Heart right ventricle (tissue), 16 donors: ENCODE measurements at regions not wholly inside any gene's neighbourhood (a gene's known extent, or its start where the extent isn't known, plus 50 kb on each side); places are given as distances from the start of the nearest gene placed in this dataset.
A peak's percentile ranks its signal among the peaks of the same experiment; 100 is the strongest.
"Not testable (repeated sequence)": the region's sequence is repeated elsewhere in the genome, so short reads cannot be mapped to it uniquely, and the experiment has no call there.

ENCODE experiments used
- ATAC-seq, 8 donors: fragments of 200-7000 bp; cut with Tn5 transposase; one replicate each; pipeline ENCODE4 v1.9.1; 2020; ENCODE audit warnings: mild to moderate bottlenecking in 8 of 8, moderate library complexity in 8 of 8, moderate number of reproducible peaks in 1 of 8
- DNase-seq, 2 donors: peaks; one replicate each; pipeline ENCODE4 v3.0.0-alpha.2; 2020
- H3K27ac ChIP-seq, 10 donors: fragments of 200-600 bp; sonication (generic) in 2 of 10; one replicate each; pipeline versions ENCODE4 v1.5.0 to v1.8.0; 2020 to 2022; ENCODE audit warnings: mild to moderate bottlenecking in 3 of 10
- H3K27me3 ChIP-seq, 7 donors: fragments of 200-600 bp; one replicate each; pipeline ENCODE4 v1.8.0; 2021 to 2022; ENCODE audit warnings: mild to moderate bottlenecking in 2 of 7
- H3K36me3 ChIP-seq, 9 donors: fragments of 200-600 bp; sonication (generic) in 1 of 9; one replicate each; pipeline versions ENCODE4 v1.5.0 to v1.8.0; 2020 to 2022; ENCODE audit warnings: mild to moderate bottlenecking in 2 of 9
- H3K4me1 ChIP-seq, 9 donors: fragments of 200-600 bp; sonication (generic) in 1 of 9; one replicate each; pipeline versions ENCODE4 v1.5.0 to v1.8.0; 2020 to 2022; ENCODE audit warnings: mild to moderate bottlenecking in 4 of 9
- H3K4me3 ChIP-seq, 10 donors: fragments of 200-600 bp; sonication (generic) in 2 of 10; one replicate each; pipeline versions ENCODE4 v1.5.0 to v1.8.0; 2020 to 2022; ENCODE audit warnings: mild to moderate bottlenecking in 7 of 10, moderate library complexity in 2 of 10
- H3K9me3 ChIP-seq, 11 donors: fragments of 200-600 bp in 10 of 11; sonication (generic) in 2 of 11; one replicate each; pipeline versions ENCODE4 v1.5.0 to v1.8.0; 2013 to 2022; ENCODE audit warnings: mild to moderate bottlenecking in 2 of 11, control low read depth in 1 of 11, moderate library complexity in 1 of 11
- WGBS, 2 donors: extraction: QIAGEN DNeasy Blood & Tissue Kit; methylation state at CpG; one replicate each; pipeline ENCODE4 v1.1.7; 2013; ENCODE audit warnings: inconsistent platforms in 1 of 2; 5-methylcytosine and 5-hydroxymethylcytosine counted together
- intact Hi-C, 10 donors: fragments of 100-400 bp; cut with DNase I; formaldehyde crosslinking; loops; one replicate each; pipeline versions ENCODE4 v1.11.1 to v1.14.2; 2022
- TF ChIP-seq, protein P1 (sequence below), 9 donors: fragments of 200-600 bp; sonication (generic) in 2 of 9; IDR thresholded peaks; one replicate each; pipeline versions ENCODE4 v1.5.0 to v1.8.0; 2021 to 2022; ENCODE audit warnings: antibody characterized with exemption in 9 of 9, mild to moderate bottlenecking in 5 of 9, moderate library complexity in 1 of 9
- donor health status: Arrhythmogenic right ventricular cardiomyopathy.
- donor health status: ischemic (EF 13 %, LVEDD 7.1; RV severe dilation, severe dysfunction).
- donor health status: healthy with polysubstance abuse.
- donor health status: DM: no; HTN: yes; CAD: no.
- donor health status: DM: no; HTN: no; CAD: no.
- donor health status: ischemic (EF 25% LVEDD 6.9; RV normal size, moderate dysfunction).
- donor health status: ischemic (EF 25% LVEDD 5.7; RV mildly dilated, moderate dysfunction).
- donor health status: healthy.
- donor health status: DM: yes; HTN: yes; CAD: no.
- donor health status: Ischemic cardiomyopathy.
- donor health status: ischemic (EF 35%, LVEDD 5.7; RV mildly dilated, moderate dysfunction).
- donor health status: nonischemic (EF 11% LVEDD 7.7; RV severe dilation, severe dysfunction).
- donor health status: DM: yes; HTN: yes; CAD: no.
- donor health status: PGD.
- donor health status: ischemic (EF 29% LVEDD 5.4; RV normal size, mild dysfunction).
- donor health status: nonischemic (EF 23%, LVEDD 6.1; RV moderate dilation, normal function).

DNA sequence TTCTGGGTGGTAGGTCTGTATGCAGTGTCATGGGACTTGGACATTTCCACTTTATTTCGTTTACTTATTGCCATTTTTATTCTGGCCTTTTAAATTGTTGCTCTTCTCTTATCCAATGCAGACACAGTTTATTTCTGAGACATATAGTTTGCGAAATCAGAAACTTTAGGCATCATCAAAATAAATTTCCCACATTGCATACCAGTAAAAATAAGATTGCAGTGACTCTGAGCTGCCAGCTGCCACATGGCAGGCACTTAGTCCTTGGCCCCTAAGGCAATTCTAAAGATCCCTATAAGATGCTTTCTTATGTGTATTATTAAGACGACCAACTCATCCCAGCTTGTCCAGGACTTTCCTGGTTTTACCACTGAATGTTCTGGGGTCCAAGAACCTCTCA, 81.8 kb upstream of the ANKRD1 start:
- TF ChIP-seq, protein P1, sequence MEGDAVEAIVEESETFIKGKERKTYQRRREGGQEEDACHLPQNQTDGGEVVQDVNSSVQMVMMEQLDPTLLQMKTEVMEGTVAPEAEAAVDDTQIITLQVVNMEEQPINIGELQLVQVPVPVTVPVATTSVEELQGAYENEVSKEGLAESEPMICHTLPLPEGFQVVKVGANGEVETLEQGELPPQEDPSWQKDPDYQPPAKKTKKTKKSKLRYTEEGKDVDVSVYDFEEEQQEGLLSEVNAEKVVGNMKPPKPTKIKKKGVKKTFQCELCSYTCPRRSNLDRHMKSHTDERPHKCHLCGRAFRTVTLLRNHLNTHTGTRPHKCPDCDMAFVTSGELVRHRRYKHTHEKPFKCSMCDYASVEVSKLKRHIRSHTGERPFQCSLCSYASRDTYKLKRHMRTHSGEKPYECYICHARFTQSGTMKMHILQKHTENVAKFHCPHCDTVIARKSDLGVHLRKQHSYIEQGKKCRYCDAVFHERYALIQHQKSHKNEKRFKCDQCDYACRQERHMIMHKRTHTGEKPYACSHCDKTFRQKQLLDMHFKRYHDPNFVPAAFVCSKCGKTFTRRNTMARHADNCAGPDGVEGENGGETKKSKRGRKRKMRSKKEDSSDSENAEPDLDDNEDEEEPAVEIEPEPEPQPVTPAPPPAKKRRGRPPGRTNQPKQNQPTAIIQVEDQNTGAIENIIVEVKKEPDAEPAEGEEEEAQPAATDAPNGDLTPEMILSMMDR (IDR thresholded peaks at IDR 0.05) = no peak
- no peak for ATAC-seq
- intact Hi-C loops = no loop called here

DNA sequence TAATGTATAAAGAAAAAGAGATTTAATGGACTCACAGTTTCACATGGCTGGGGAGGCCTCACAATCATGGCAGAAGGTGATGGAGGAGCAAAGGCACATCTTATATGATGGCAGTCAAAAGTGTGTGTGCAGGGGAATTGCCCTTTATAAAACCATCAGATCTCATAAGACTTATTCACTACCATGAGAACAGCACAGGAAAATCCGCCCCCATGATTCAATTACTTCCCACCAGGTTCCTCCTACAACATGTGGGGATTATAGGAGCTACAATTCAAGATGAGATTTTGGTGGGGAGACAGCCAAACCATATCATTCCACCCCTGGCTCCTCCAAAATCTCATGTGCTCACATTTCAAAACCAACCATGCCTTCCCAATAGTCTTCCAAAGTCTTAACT, 82.5 kb upstream of the ANKRD1 start:
- H3K27me3 ChIP-seq, DNase-seq, ATAC-seq, H3K9me3 ChIP-seq, H3K4me3 ChIP-seq, intact Hi-C loops, H3K27ac ChIP-seq, H3K36me3 ChIP-seq: not testable (repeated sequence)
- peaks cover 0 to 25% (median 13%) of the 10 kb centered on the region in 9 donors for H3K4me1 ChIP-seq
- WGBS, 2 donors = 79 to 93% methylated on average over 1 of the region's 1 CpG

More for the DNA sequence above, 81.8 kb upstream of the ANKRD1 start:
- H3K4me1 ChIP-seq = peaks cover 0 to 25% (median 13%) of the 10 kb centered on the region in 9 donors
- H3K36me3 ChIP-seq = no peaks in the 10 kb centered on the region
- H3K27ac ChIP-seq = no peak overlapping the region
- DNase-seq = no peak
- WGBS, 2 donors = 80 to 85% methylated on average over 3 of the region's 3 CpGs
- no peaks in the 10 kb centered on the region for H3K9me3 ChIP-seq
- no peak overlapping the region for H3K4me3 ChIP-seq
- no peaks in the 10 kb centered on the region for H3K27me3 ChIP-seq

DNA sequence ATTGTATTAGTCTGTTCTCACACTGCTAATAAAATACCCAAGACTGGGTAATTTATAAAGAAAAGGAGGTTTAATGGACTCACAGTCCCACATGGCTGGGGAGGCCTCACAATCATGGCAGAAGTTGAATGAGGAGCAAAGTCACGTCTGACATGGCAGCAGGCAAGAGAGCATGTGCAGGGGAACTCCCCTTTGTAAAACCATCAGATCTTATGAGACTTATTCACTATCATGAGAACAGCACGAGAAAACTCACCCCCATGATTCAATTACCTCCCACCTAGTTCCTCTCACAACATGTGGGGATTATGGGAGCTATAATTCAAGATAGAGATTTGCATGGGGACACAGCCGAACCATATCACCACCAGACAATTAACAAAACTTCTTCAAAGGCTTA, 84.4 kb upstream of the ANKRD1 start:
- intact Hi-C loops = loop anchor here in 3 of 10 donors (5.0 kb wide), 1 partner anchor 247 kb away; no protein-coding TSS in a partner anchor
- not testable (repeated sequence) for H3K27me3 ChIP-seq, H3K27ac ChIP-seq, H3K36me3 ChIP-seq, H3K9me3 ChIP-seq, DNase-seq, H3K4me3 ChIP-seq, ATAC-seq
- peaks cover 0 to 21% (median 13%) of the 10 kb centered on the region in 9 donors for H3K4me1 ChIP-seq
- 83 to 89% methylated on average over 3 of the region's 3 CpGs for WGBS, 2 donors

DNA sequence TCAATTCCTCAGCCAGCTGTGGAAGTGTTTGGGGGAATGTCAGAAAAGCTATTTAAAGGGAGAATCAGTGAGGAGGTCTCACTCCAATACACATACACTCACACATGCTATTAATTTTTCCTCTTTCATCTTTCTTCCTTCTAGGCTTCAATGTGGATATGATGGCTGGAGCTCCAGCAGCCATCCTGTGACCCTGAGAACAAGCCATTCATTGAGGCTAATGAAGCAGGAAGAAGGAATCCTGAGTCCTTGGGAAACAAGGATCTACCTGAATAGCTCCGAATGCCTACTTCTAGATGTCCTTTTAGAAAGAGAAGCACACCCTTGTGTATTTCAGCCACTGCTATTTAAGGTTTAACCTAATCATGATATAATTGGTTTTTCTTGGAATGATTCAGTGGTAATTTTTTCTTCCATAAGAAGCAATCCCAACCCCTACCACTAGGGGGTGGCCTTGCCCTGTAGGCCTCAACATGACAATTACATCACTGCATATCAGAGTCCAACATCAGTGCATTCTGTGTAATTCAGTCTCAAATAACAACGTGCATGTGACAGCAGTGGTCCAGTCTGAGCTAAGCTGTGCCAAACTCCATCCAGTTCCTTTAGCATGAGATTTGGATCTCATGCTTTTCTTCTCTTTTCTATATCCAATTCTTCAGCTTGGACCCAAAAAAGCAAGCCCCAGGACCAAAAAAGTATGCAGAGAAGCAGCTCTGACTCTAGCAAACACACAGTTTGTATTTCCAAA, 85.3 kb upstream of the ANKRD1 start:
- TF ChIP-seq, protein P1 (IDR thresholded peaks at IDR 0.05) = peak; percentile 88 to 96 (median 92)
- Histone ChIP-seq H3K36me3 (no peaks in the 10 kb centered on the region), H3K27me3 (no peaks in the 10 kb centered on the region), H3K4me3 (no peak overlapping the region), H3K4me1 (peaks cover 0 to 21% (median 13%) of the 10 kb centered on the region in 9 donors), H3K9me3 (no peaks in the 10 kb centered on the region), H3K27ac (peak overlapping the region in 5 of 10 donors; percentile 35 to 57 (median 42))
- DNase-seq (peak in 1 of 2 donors; percentile 51), ATAC-seq (peak; percentile 66 to 90 (median 80))
- WGBS, 2 donors = 23 to 25% methylated on average over 2 of the region's 2 CpGs
- intact Hi-C loops = loop anchor here in 7 of 10 donors (1.0 to 5.0 kb wide), 4 partner anchors 243 to 246 kb away; no protein-coding TSS in a partner anchor

DNA sequence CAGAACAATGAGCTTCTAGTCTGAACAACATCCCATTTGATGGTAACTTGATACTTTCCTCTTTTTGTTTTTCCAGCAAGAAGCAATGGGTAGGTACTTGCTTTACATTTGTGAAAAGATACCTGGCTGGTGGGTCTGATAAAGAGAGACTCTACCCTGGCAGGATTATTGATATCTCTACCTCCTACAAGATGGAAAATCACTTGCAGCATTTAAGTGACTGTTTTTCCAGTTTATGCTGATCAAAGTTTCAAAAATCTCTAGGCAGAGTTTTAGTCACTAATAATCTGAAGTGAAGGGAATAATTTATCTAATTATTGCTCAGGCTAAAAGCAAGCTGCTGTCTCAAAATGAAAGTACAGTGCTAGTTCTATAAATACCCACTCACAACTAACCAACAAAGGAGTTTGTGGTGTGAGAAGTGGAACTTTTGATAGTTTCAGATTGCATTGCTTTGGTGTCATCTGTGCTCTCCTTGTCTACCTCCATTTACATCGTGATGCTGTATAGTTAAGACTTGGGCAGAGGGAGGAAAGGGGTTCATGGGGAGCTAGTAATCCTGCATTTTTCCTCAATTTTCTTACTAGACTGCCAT, 86.0 kb upstream of the ANKRD1 start:
- DNase-seq (no peak), ATAC-seq (peak in 1 of 8 donors; percentile 27)
- TF ChIP-seq, protein P1 (IDR thresholded peaks at IDR 0.05) = no peak
- no peaks in the 10 kb centered on the region for H3K36me3 ChIP-seq
- H3K4me3 ChIP-seq = no peak overlapping the region
- peak overlapping the region in 5 of 10 donors; percentile 0 to 57 (median 35) for H3K27ac ChIP-seq
- no peaks in the 10 kb centered on the region for H3K27me3 ChIP-seq
- H3K9me3 ChIP-seq = no peaks in the 10 kb centered on the region
- intact Hi-C loops = loop anchor here in 7 of 10 donors (1.0 to 5.0 kb wide), 4 partner anchors 242 to 245 kb away; no protein-coding TSS in a partner anchor
- peaks cover 0 to 21% (median 13%) of the 10 kb centered on the region in 9 donors for H3K4me1 ChIP-seq
- 54 to 62% methylated on average over 1 of the region's 1 CpG for WGBS, 2 donors
